Erythroblast (primary cell): ENCODE measurements at regions not wholly inside any gene's neighbourhood (a gene's known extent, or its start where the extent isn't known, plus 50 kb on each side); places are given as distances from the start of the nearest gene placed in this dataset.

Experiments
- GATA1 ChIP-seq: IDR thresholded peaks from 2 replicates; pipeline ENCODE4 v1.6.1; 2011; ENCODE audit warnings: low read depth, mild to moderate bottlenecking, control low read depth, low read length, moderate library complexity
- POLR2A ChIP-seq: IDR thresholded peaks from 2 replicates; pipeline ENCODE4 v1.6.1; 2011; ENCODE audit warnings: mild to moderate bottlenecking, low read length

- TF ChIP-seq POLR2A (no peak), GATA1 (no peak)
These were observed 237.1 kb upstream of the CFAP20DC start for GRCh38 chr3:59286791-59287531.
